GM23338 (cell line): ENCODE measurements at regions not wholly inside any gene's neighbourhood (a gene's known extent, or its start where the extent isn't known, plus 50 kb on each side); places are given as distances from the start of the nearest gene placed in this dataset.

Experiments
- CREB1 ChIP-seq: fragments of 250-450 bp; sonication (Bioruptor Pico); IDR thresholded peaks from 2 replicates; pipeline ENCODE4 v1.5.0; 2020; ENCODE audit warnings: low read depth, mild to moderate bottlenecking, moderate library complexity
- CTCF ChIP-seq, 2 experiments: fragments of 200-600 bp in 1 of 2; sonication (generic) in 1 of 2; conservative IDR thresholded peaks; 2 replicates each; pipeline versions ENCODE4 v1.5.1 to v1.6.1; 2016 to 2017; ENCODE audit warnings: antibody characterized with exemption in 2 of 2, low read depth in 2 of 2, mild to moderate bottlenecking in 2 of 2, moderate library complexity in 1 of 2
- ETS1 ChIP-seq: IDR thresholded peaks from 2 replicates; pipeline ENCODE4 v1.6.1; 2016; ENCODE audit warnings: antibody characterized with exemption
- EZH2 ChIP-seq: fragments of 200-600 bp; sonication (generic); IDR thresholded peaks from one replicate; pipeline ENCODE4 v1.8.0; 2017; ENCODE audit warnings: antibody characterized with exemption, mild to moderate bottlenecking, low read depth; ENCODE audit not compliant: unreplicated experiment
- EZH2phosphoT487 ChIP-seq: fragments of 200-600 bp; sonication (generic); IDR thresholded peaks from one replicate; pipeline ENCODE4 v1.8.1; 2018; ENCODE audit warnings: antibody characterized with exemption; ENCODE audit not compliant: unreplicated experiment
- JUNB ChIP-seq: IDR thresholded peaks from one replicate; pipeline ENCODE4 v1.6.1; 2016; ENCODE audit warnings: antibody characterized with exemption; ENCODE audit not compliant: unreplicated experiment
- NANOG ChIP-seq: IDR thresholded peaks from 2 replicates; pipeline ENCODE4 v1.6.1; 2016; ENCODE audit warnings: antibody characterized with exemption, borderline replicate concordance
- POLR2AphosphoS5 ChIP-seq: IDR thresholded peaks from 2 replicates; pipeline ENCODE4 v1.6.1; 2016; ENCODE audit warnings: antibody characterized with exemption, low read depth
- REST ChIP-seq: IDR thresholded peaks from one replicate; pipeline ENCODE4 v1.6.1; 2018; ENCODE audit warnings: antibody characterized with exemption; ENCODE audit not compliant: unreplicated experiment
- STAT1 ChIP-seq: IDR thresholded peaks from one replicate; pipeline ENCODE4 v1.6.1; 2016; ENCODE audit warnings: antibody characterized with exemption; ENCODE audit not compliant: unreplicated experiment
- ZNF114 ChIP-seq: fragments of 250-450 bp; sonication (Bioruptor Pico); IDR thresholded peaks from 2 replicates; pipeline ENCODE4 v1.5.0; 2020; ENCODE audit warnings: mild to moderate bottlenecking, moderate library complexity
- ZNF331 ChIP-seq: fragments of 250-450 bp; sonication (Bioruptor Pico); IDR thresholded peaks from 2 replicates; pipeline ENCODE4 v1.5.0; 2020; ENCODE audit warnings: low read depth, mild to moderate bottlenecking, moderate library complexity

GRCh38 chr1:94620345-94621031, 78.9 kb upstream of the F3 start:
- TF ChIP-seq STAT1: no peak
- TF ChIP-seq CTCF (conservative IDR thresholded peaks at IDR 0.05; ENCODE audit: low read depth in 2 of 2): no peak
- TF ChIP-seq REST: no peak
- no peak for TF ChIP-seq CREB1 (CRISPR knock-in tag)
- no peak for TF ChIP-seq POLR2AphosphoS5
- TF ChIP-seq ETS1: no peak
- TF ChIP-seq EZH2: no peak
- no peak for TF ChIP-seq EZH2phosphoT487
- TF ChIP-seq ZNF331: no peak
- TF ChIP-seq JUNB: no peak
- TF ChIP-seq NANOG: no peak
- no peak for TF ChIP-seq ZNF114 (CRISPR knock-in tag)
